Upper lobe of right lung (tissue), 1 donor: ENCODE measurements at regions not wholly inside any gene's neighbourhood (a gene's known extent, or its start where the extent isn't known, plus 50 kb on each side); places are given as distances from the start of the nearest gene placed in this dataset.

ENCODE experiments used
- ATAC-seq: fragments of 200-7000 bp; cut with Tn5 transposase; one replicate; pipeline ENCODE4 v1.9.1; 2020; ENCODE audit warnings: mild to moderate bottlenecking, moderate library complexity
- DNase-seq: peaks from one replicate; pipeline ENCODE4 v3.0.0-alpha.2; 2020
- H3K27ac ChIP-seq: fragments of 200-600 bp; one replicate; pipeline ENCODE4 v1.8.0; 2022
- H3K27me3 ChIP-seq: fragments of 200-600 bp; one replicate; pipeline ENCODE4 v1.8.0; 2022; ENCODE audit warnings: mild to moderate bottlenecking
- H3K36me3 ChIP-seq: fragments of 200-600 bp; one replicate; pipeline ENCODE4 v1.8.0; 2022
- H3K4me1 ChIP-seq: fragments of 200-600 bp; one replicate; pipeline ENCODE4 v1.8.0; 2022
- H3K4me3 ChIP-seq: fragments of 200-600 bp; one replicate; pipeline ENCODE4 v1.8.0; 2022; ENCODE audit warnings: mild to moderate bottlenecking
- H3K9me3 ChIP-seq: fragments of 200-600 bp; one replicate; pipeline ENCODE4 v1.8.0; 2022
- intact Hi-C: fragments of 100-400 bp; cut with DNase I; formaldehyde crosslinking; loops from one replicate; pipeline ENCODE4 v1.11.0; 2022
- TF ChIP-seq, protein P1 (sequence below): fragments of 200-600 bp; IDR thresholded peaks from one replicate; pipeline ENCODE4 v1.8.0; 2022; ENCODE audit warnings: antibody characterized with exemption
- donor health status: DM: no; HTN: yes; CAD: no; lungs with severe emphysema.

- TF ChIP-seq, protein P1, sequence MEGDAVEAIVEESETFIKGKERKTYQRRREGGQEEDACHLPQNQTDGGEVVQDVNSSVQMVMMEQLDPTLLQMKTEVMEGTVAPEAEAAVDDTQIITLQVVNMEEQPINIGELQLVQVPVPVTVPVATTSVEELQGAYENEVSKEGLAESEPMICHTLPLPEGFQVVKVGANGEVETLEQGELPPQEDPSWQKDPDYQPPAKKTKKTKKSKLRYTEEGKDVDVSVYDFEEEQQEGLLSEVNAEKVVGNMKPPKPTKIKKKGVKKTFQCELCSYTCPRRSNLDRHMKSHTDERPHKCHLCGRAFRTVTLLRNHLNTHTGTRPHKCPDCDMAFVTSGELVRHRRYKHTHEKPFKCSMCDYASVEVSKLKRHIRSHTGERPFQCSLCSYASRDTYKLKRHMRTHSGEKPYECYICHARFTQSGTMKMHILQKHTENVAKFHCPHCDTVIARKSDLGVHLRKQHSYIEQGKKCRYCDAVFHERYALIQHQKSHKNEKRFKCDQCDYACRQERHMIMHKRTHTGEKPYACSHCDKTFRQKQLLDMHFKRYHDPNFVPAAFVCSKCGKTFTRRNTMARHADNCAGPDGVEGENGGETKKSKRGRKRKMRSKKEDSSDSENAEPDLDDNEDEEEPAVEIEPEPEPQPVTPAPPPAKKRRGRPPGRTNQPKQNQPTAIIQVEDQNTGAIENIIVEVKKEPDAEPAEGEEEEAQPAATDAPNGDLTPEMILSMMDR, result no peak
- H3K36me3 ChIP-seq, result no peaks in the 10 kb centered on the region
- DNase-seq (no peak), ATAC-seq (no peak)
- no peaks in the 10 kb centered on the region for H3K4me1 ChIP-seq
- intact Hi-C loops, result no loop called here
- no peak overlapping the region for H3K27ac ChIP-seq
- H3K4me3 ChIP-seq, result no peak overlapping the region
- H3K27me3 ChIP-seq, result no peaks in the 10 kb centered on the region
- H3K9me3 ChIP-seq, result no peaks in the 10 kb centered on the region
Measured at GRCh38 chr3:98968824-98969223, 67.3 kb upstream of the DCBLD2 start.

DNA sequence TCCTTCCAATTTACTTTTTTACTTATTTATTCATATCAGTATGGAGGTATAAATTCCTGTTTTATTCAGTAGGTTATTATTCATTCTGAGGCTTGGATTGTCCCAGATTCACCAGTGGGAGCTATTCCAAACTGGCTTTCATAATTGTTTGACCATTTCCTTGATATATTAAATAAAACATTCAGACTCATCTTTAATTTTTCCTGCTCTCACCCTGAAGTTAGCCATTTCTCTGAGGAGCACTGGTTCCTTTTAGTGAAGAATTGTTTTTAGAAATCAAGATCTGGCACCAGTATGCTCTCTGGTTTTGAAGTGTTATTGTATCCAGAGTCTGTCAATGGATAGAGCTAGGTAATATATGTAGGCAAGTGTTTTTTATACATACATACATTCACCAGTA is 66.9 kb upstream of the DCBLD2 start:
- H3K4me1 ChIP-seq, result no peaks in the 10 kb centered on the region
- H3K36me3 ChIP-seq, result no peaks in the 10 kb centered on the region
- no peak overlapping the region for H3K4me3 ChIP-seq
- TF ChIP-seq, protein P1, result no peak
- DNase-seq (no peak), ATAC-seq (no peak)
- H3K9me3 ChIP-seq, result no peaks in the 10 kb centered on the region
- H3K27me3 ChIP-seq, result no peaks in the 10 kb centered on the region
- intact Hi-C loops, result no loop called here
- H3K27ac ChIP-seq, result no peak overlapping the region

DNA sequence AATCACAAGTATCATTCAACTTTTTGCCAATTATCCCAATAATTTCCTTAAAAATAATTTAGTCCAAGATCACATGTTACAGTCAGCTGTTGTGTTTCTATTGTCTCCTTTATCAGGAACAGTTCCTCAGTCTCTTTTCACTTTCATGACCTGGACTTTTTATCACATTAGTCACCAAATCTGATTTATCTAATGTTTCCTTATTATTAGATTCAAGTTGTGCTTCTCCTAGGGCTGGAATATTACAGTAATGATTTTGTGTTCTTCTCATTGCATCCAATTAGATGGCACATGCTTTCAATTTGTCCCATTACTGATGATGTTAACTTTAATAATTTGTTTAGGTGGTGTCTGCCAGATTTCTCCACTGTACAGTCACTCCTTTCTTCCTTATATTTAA is 66.3 kb upstream of the DCBLD2 start:
- DNase-seq, result no peak
- no peak overlapping the region for H3K4me3 ChIP-seq
- no peak for ATAC-seq
- no peak overlapping the region for H3K27ac ChIP-seq
- H3K27me3 ChIP-seq, result no peaks in the 10 kb centered on the region
- no peaks in the 10 kb centered on the region for H3K36me3 ChIP-seq
- H3K4me1 ChIP-seq, result no peaks in the 10 kb centered on the region
- no peaks in the 10 kb centered on the region for H3K9me3 ChIP-seq
- intact Hi-C loops, result no loop called here
- TF ChIP-seq, protein P1, result no peak

DNA sequence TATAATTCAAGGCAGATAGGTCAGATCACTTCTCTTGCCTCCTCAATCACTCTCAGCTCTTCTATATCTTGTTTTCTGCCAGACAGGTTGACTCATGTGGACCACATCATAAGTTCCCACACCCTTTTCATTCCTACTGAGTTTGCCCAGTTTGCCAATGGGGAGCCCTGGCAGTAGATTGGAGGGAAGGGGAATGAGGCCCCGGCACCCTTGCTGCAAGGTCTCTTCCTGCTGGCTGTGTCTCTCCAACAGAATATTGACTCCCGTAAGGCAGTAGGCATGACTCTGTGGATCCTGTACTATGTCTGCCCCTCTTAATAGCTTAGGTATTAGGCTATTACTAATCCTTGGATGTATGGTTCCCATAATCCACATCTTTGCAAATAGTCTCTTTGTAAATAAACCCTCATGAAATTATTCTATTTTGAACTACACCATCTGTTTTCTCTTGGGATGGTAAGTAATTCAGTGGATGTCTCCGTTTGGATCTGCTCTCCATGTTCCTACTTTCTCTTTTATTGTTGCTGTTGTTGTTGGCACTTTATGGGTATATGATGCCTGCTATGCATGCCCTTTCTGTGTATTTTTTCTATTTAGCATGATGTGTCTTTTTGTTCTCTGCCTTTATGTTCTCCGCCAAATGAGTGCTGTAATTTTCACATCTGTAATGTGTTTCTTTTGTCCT is 65.5 kb upstream of the DCBLD2 start:
- no peak overlapping the region for H3K27ac ChIP-seq
- no peak overlapping the region for H3K4me3 ChIP-seq
- no peaks in the 10 kb centered on the region for H3K9me3 ChIP-seq
- TF ChIP-seq, protein P1, result no peak
- no peaks in the 10 kb centered on the region for H3K36me3 ChIP-seq
- DNase-seq, result no peak
- intact Hi-C loops, result no loop called here
- no peaks in the 10 kb centered on the region for H3K27me3 ChIP-seq
- H3K4me1 ChIP-seq, result no peaks in the 10 kb centered on the region
- ATAC-seq, result no peak

DNA sequence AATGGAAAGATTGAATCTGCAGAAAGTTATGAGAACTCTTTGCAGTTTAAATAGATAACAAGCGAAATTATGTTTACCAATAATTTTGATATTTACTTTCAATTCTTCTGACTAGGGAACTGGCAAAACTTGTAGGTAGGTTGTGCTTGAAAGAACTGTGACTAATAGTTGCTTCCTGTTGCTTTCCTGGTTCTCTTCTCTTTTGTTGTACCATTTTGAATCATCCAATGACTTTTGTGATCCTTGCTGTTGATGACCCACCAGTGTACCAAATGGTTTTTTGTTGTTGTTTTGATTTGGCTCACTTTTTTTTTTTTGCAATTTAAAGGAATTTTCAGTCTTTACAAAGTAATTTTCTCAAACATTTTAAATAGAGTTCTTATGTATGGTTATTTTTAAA is 64.9 kb upstream of the DCBLD2 start:
- H3K36me3 ChIP-seq, result no peaks in the 10 kb centered on the region
- H3K4me1 ChIP-seq, result no peaks in the 10 kb centered on the region
- TF ChIP-seq, protein P1, result no peak
- no peak overlapping the region for H3K27ac ChIP-seq
- DNase-seq (no peak), ATAC-seq (no peak)
- H3K27me3 ChIP-seq, result no peaks in the 10 kb centered on the region
- H3K4me3 ChIP-seq, result no peak overlapping the region
- no peaks in the 10 kb centered on the region for H3K9me3 ChIP-seq
- intact Hi-C loops, result no loop called here

DNA sequence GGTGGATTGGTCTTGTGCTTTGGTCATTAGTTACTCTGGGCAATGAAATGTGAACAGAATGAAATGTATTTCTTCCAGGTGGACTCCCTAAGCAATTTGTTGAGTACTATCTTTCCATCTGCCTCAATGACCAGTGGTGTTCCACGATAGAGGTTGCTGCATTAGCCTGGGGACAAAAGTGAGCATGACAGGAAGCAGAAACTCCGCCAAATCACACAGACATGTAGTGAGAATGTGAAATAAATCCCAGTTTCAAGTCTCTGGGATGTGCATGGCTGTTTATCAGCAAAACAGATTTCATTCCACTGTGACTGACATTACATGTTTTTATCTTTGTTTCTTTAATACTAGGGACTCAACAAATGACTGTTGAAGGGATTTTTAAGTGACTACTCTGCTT is 63.3 kb upstream of the DCBLD2 start:
- Histone ChIP-seq H3K4me3 (no peak overlapping the region), H3K27me3 (no peaks in the 10 kb centered on the region), H3K36me3 (no peaks in the 10 kb centered on the region), H3K27ac (no peak overlapping the region), H3K4me1 (no peaks in the 10 kb centered on the region), H3K9me3 (no peaks in the 10 kb centered on the region)
- ATAC-seq (no peak), DNase-seq (no peak)
- TF ChIP-seq, protein P1, result no peak
- intact Hi-C loops, result no loop called here
